ENCODE measurements at regions not wholly inside any gene's neighbourhood (a gene's known extent, or its start where the extent isn't known, plus 50 kb on each side); places are given as distances from the start of the nearest gene placed in this dataset.

GRCh38 chr20:11826334-11826733, 91.4 kb upstream of the BTBD3 start (continued):
- TF ChIP-seq MAFK (IDR thresholded peaks at IDR 0.05; ENCODE audit: low read depth, low read length) (no peak), E2F6 (IDR thresholded peaks at IDR 0.05) (no peak), BCL11A (IDR thresholded peaks at IDR 0.05; ENCODE audit: low read depth in 2 of 2, low read length in 2 of 2) (no peak)

All from H1 (cell line).